Ovary (tissue), 3 donors: ENCODE measurements at regions not wholly inside any gene's neighbourhood (a gene's known extent, or its start where the extent isn't known, plus 50 kb on each side); places are given as distances from the start of the nearest gene placed in this dataset.

ENCODE experiments used
- POLR2A ChIP-seq: fragments of 450-650 bp; IDR thresholded peaks from one replicate; pipeline ENCODE4 v1.6.1; 2017; ENCODE audit warnings: antibody characterized with exemption, mild to moderate bottlenecking, moderate library complexity
- TF ChIP-seq, protein P1 (sequence below), 3 donors: fragments of 450-650 bp in 2 of 3; fragments of 200-600 bp in 1 of 3; IDR thresholded peaks; one replicate each; pipeline versions ENCODE4 v1.5.1 to v1.8.0; 2016 to 2022; ENCODE audit warnings: antibody characterized with exemption in 3 of 3, mild to moderate bottlenecking in 1 of 3
- donor health status: DM: no; HTN: no; CAD: no.

DNA sequence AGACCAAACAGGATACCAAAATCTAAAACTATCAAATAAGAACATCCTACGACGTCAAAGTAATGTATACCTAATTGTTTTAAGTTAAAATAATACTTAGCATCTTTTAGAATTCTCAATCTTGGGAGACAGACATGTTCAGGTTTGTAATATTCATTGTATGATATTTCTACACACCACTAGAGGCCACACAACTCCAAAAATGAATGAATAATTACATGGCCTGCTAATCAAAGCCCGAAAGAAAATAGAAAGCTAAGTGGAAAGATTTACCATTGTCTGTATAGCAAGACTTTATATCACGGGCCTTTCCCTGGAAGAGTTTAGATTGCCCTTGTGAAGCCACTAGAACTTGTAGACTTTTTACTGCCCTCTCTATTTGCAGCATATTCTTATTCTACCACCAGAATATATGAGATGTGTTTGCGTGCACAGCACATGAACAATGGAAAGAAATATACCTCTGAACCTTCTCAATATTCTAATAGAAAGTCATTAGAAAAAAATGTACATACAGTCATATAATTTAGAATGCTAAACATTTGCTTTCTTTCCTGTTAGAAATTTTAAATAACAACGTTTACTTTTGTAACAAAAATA, 380.1 kb upstream of the NUDT12 start:
- TF ChIP-seq, protein P1, sequence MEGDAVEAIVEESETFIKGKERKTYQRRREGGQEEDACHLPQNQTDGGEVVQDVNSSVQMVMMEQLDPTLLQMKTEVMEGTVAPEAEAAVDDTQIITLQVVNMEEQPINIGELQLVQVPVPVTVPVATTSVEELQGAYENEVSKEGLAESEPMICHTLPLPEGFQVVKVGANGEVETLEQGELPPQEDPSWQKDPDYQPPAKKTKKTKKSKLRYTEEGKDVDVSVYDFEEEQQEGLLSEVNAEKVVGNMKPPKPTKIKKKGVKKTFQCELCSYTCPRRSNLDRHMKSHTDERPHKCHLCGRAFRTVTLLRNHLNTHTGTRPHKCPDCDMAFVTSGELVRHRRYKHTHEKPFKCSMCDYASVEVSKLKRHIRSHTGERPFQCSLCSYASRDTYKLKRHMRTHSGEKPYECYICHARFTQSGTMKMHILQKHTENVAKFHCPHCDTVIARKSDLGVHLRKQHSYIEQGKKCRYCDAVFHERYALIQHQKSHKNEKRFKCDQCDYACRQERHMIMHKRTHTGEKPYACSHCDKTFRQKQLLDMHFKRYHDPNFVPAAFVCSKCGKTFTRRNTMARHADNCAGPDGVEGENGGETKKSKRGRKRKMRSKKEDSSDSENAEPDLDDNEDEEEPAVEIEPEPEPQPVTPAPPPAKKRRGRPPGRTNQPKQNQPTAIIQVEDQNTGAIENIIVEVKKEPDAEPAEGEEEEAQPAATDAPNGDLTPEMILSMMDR (IDR thresholded peaks at IDR 0.05), result no peak
- no peak for TF ChIP-seq POLR2A
